K562 (cell line): ENCODE measurements at regions not wholly inside any gene's neighbourhood (a gene's known extent, or its start where the extent isn't known, plus 50 kb on each side); places are given as distances from the start of the nearest gene placed in this dataset.

Experiments used
- ATAC-seq: fragments of 200-7000 bp; cut with Tn5 transposase; 3 replicates; pipeline ENCODE4 v1.9.1; 2020; ENCODE audit warnings: moderate library complexity
- BruUV-seq: library from RNA; stranded (reverse); fragments of 400-500 nt; replicated peaks from 2 replicates; lab custom pipeline; 2021; lab: Mats Ljungman, UMichigan
- CTCF ChIA-PET: fragments of 300-600 bp; formaldehyde crosslinking; extraction: SDS; loops from one replicate; lab custom pipeline; 2021; ENCODE audit warnings: low intra/inter-chr PET ratio; lab: Yijun Ruan, JAX
- POLR2A ChIA-PET: fragments of 300-600, 350-650 bp; sonication (Branson Sonifier 250); formaldehyde crosslinking; extraction: SDS; loops from one replicate; lab custom pipeline; 2021; ENCODE audit warnings: antibody characterized with exemption, inconsistent platforms; lab: Yijun Ruan, JAX
- DNase-seq, 4 experiments: peaks; one replicate each; pipeline versions ENCODE4 v3.0.0 to v3.0.0-alpha.2; 2011 to 2018; ENCODE audit warnings: low spot score in 3 of 4, mixed read lengths in 3 of 4; ENCODE audit errors: extremely low read depth in 1 of 4
- FAIRE-seq: peaks from 2 replicates; lab custom pipeline; 2011; peaks lifted over from hg19 to GRCh38; lab: Jason Lieb, UNC
- H2AFZ ChIP-seq: 2 replicates; pipeline ENCODE4 v1.6.0; 2011; ENCODE audit warnings: low read depth, low read length, control low read depth, inconsistent platforms
- H3K27ac ChIP-seq: fragments of 200-600 bp; 3 replicates; pipeline ENCODE4 v1.8.0; 2011; ENCODE audit warnings: low read depth, mild to moderate bottlenecking, control low read depth, inconsistent platforms, low read length, moderate library complexity, mixed read lengths; ENCODE audit errors: extremely low read depth
- H3K27me3 ChIP-seq, 2 experiments: fragments of 300-600 bp in 1 of 2; 2 replicates in 1 of 2; 3 replicates in 1 of 2; pipeline versions ENCODE4 v1.6.0 to v1.8.0; 2011; ENCODE audit warnings: inconsistent platforms in 2 of 2, low read length in 2 of 2, mild to moderate bottlenecking in 1 of 2, mixed read lengths in 1 of 2, moderate library complexity in 1 of 2; ENCODE audit not compliant: control insufficient read depth in 2 of 2, insufficient read depth in 2 of 2
- H3K36me3 ChIP-seq: fragments of 300-600 bp; 3 replicates; pipeline ENCODE4 v1.8.0; 2011; ENCODE audit warnings: mild to moderate bottlenecking, low read length, inconsistent platforms; ENCODE audit not compliant: control insufficient read depth, insufficient read depth
- H3K4me1 ChIP-seq, 2 experiments: fragments of 200-600 bp in 1 of 2; replicated peaks in 1 of 2; 2 replicates in 1 of 2; 3 replicates in 1 of 2; pipeline versions ENCODE4 v1.5.1 to v1.8.0; 2011; ENCODE audit warnings: inconsistent platforms in 2 of 2, low read length in 2 of 2, mild to moderate bottlenecking in 1 of 2, mixed read lengths in 1 of 2, moderate library complexity in 1 of 2; ENCODE audit not compliant: control insufficient read depth in 2 of 2, insufficient read depth in 2 of 2
- H3K4me2 ChIP-seq: 2 replicates; pipeline ENCODE4 v1.6.1; 2011; ENCODE audit warnings: low read length, control low read depth, inconsistent platforms, mixed read lengths; ENCODE audit not compliant: insufficient read depth
- H3K4me3 ChIP-seq: fragments of 200-600 bp; sonication (generic), shearing (Covaris generic); 2 replicates; pipeline ENCODE4 v1.5.1; 2016; ENCODE audit warnings: control low read depth, inconsistent platforms
- H3K79me2 ChIP-seq: fragments of 200-600 bp; 3 replicates; pipeline ENCODE4 v1.8.0; 2011; ENCODE audit warnings: low read length, inconsistent platforms; ENCODE audit not compliant: control insufficient read depth, insufficient read depth
- H3K9ac ChIP-seq, 2 experiments: 2 replicates each; pipeline versions ENCODE4 v1.6.0 to v1.6.1; 2011; ENCODE audit warnings: low read depth in 2 of 2, low read length in 2 of 2, control low read depth in 1 of 2, inconsistent platforms in 1 of 2, mild to moderate bottlenecking in 1 of 2, mixed read lengths in 1 of 2; ENCODE audit not compliant: insufficient read depth in 1 of 2
- H3K9me1 ChIP-seq: one replicate; pipeline ENCODE4 v1.6.0; 2011; ENCODE audit warnings: inconsistent platforms, mild to moderate bottlenecking, low read length, moderate library complexity; ENCODE audit not compliant: control insufficient read depth, insufficient read depth
- H3K9me3 ChIP-seq: replicated peaks from 2 replicates; pipeline ENCODE4 v1.5.1; 2011; ENCODE audit warnings: low read depth, low read length, inconsistent platforms; ENCODE audit not compliant: control insufficient read depth, insufficient read depth
- H4K20me1 ChIP-seq: replicated peaks from 2 replicates; pipeline ENCODE4 v1.6.1; 2011; ENCODE audit warnings: low read length, inconsistent platforms, mixed read lengths; ENCODE audit not compliant: control insufficient read depth, insufficient read depth
- SP2 ChIP-seq: IDR thresholded peaks from 2 replicates; pipeline ENCODE4 v1.6.1; 2011; ENCODE audit warnings: mild to moderate bottlenecking, low read depth, low read length, moderate library complexity; ENCODE audit not compliant: poor library complexity, severe bottlenecking; ENCODE audit errors: extremely low read depth
- WGBS: fragments of 100-300 bp; shearing (Covaris generic); methylation state at CpG from one replicate; pipeline ENCODE4 v1.1.6; 2016; ENCODE audit warnings: low coverage, mixed read lengths; ENCODE audit not compliant: insufficient coverage; ENCODE audit errors: missing lambda C conversion rate; 5-methylcytosine and 5-hydroxymethylcytosine counted together
- in situ Hi-C: fragments of 300-500 bp; cut with MboI; formaldehyde crosslinking; loops from 4 replicates; pipeline ENCODE4 v1.15.0; 2018; ENCODE audit warnings: inconsistent platforms, mixed read lengths
- intact Hi-C: fragments of 100-400 bp; cut with micrococcal nuclease; formaldehyde crosslinking; loops from 2 replicates; pipeline ENCODE4 v1.14.2; 2022
- TF ChIP-seq, protein P1 (sequence below), 2 experiments: fragments of 450-650 bp; formaldehyde crosslinking in 1 of 2; IDR thresholded peaks; 2 replicates each; pipeline versions ENCODE4 v1.4.0 to v1.6.1; 2014 to 2020; ENCODE audit warnings: mild to moderate bottlenecking in 2 of 2, borderline replicate concordance in 1 of 2, low read depth in 1 of 2

- TF ChIP-seq, protein P1, sequence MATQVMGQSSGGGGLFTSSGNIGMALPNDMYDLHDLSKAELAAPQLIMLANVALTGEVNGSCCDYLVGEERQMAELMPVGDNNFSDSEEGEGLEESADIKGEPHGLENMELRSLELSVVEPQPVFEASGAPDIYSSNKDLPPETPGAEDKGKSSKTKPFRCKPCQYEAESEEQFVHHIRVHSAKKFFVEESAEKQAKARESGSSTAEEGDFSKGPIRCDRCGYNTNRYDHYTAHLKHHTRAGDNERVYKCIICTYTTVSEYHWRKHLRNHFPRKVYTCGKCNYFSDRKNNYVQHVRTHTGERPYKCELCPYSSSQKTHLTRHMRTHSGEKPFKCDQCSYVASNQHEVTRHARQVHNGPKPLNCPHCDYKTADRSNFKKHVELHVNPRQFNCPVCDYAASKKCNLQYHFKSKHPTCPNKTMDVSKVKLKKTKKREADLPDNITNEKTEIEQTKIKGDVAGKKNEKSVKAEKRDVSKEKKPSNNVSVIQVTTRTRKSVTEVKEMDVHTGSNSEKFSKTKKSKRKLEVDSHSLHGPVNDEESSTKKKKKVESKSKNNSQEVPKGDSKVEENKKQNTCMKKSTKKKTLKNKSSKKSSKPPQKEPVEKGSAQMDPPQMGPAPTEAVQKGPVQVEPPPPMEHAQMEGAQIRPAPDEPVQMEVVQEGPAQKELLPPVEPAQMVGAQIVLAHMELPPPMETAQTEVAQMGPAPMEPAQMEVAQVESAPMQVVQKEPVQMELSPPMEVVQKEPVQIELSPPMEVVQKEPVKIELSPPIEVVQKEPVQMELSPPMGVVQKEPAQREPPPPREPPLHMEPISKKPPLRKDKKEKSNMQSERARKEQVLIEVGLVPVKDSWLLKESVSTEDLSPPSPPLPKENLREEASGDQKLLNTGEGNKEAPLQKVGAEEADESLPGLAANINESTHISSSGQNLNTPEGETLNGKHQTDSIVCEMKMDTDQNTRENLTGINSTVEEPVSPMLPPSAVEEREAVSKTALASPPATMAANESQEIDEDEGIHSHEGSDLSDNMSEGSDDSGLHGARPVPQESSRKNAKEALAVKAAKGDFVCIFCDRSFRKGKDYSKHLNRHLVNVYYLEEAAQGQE (IDR thresholded peaks at IDR 0.05; ENCODE audit: borderline replicate concordance) = no peak
- TF ChIP-seq, protein P1 (CRISPR knock-in tag; IDR thresholded peaks at IDR 0.05; ENCODE audit: low read depth) = no peak
Observed at GRCh38 chr5:66440202-66440680, 156.0 kb upstream of the MAST4 start (continued).

- Histone ChIP-seq H3K4me3 (no peak overlapping the region), H3K9me1 (no peaks in the 10 kb centered on the region), H3K27ac (no peak overlapping the region), H3K27me3 (no peaks in the 10 kb centered on the region), H3K4me2 (no peak overlapping the region), H2AFZ (no peak overlapping the region), H3K9me3 (no peaks in the 10 kb centered on the region), H3K79me2 (no peaks in the 10 kb centered on the region), H4K20me1 (no peaks in the 10 kb centered on the region), H3K4me1 (no peaks in the 10 kb centered on the region), H3K36me3 (no peaks in the 10 kb centered on the region), H3K9ac (no peak overlapping the region)
- ATAC-seq (no peak), FAIRE-seq (no peak), DNase-seq (no peak)
- POLR2A ChIA-PET = no interaction called here
- intact Hi-C loops = no loop called here
- in situ Hi-C loops = no loop called here
- CTCF ChIA-PET = no interaction called here
- 13% methylated on average over 1 of the region's 1 CpG for whole genome bisulfite sequencing
- no TSS peak for BruUV-seq
- no peak for TF ChIP-seq SP2
Observed at GRCh38 chr5:66441351-66441750, 154.8 kb upstream of the MAST4 start.
